HG03066 (cell line): ENCODE measurements at regions not wholly inside any gene's neighbourhood (a gene's known extent, or its start where the extent isn't known, plus 50 kb on each side); places are given as distances from the start of the nearest gene placed in this dataset.

ENCODE experiments used
- ATAC-seq: cut with Tn5 transposase; IDR thresholded peaks from one replicate; pipeline ENCODE4 v1.9.1; 2021; ENCODE audit warnings: low read depth; ENCODE audit not compliant: unreplicated experiment

DNA sequence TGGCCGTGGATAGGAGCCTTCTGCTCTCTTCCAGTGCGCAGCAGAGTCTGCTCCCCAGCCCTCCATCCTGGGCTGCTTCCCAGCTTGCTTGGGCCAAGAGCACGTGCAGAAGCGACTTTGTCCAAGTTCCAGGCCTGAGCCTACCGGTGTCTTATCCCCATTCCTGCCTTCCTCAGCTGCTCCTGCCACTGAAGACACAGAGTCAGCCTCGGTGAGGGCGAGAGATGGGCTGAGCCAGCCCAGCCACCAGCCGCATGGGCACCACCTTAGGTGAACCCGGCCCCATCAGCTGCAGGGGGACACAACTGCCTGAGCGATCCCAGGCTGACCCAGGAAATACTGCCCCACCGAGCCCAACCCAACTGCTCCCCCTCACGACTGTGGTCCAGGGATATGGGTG is 847.8 kb downstream of the TBC1D22A start:
- ATAC-seq: no peak

DNA sequence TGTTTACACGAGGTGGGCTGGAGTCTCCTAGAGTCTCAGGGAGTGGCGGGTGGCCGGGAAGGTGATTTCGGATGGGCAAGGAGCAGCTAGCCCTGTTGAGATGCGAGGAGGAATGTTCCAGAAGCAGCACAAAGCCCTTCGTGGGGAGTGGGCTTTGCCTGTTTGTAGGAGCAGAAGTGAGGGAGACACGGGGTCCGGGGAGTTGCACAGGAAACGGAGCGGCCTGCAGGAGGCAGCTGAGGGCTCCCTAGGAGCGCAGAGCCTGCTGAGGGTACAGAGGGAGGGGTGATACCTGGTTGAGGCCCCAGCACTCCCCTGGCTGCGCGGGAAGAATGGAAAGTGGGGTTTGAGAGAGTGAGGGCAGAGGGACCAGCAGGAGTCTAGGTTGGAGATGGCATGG is 847.2 kb downstream of the TBC1D22A start:
- ATAC-seq: no peak

DNA sequence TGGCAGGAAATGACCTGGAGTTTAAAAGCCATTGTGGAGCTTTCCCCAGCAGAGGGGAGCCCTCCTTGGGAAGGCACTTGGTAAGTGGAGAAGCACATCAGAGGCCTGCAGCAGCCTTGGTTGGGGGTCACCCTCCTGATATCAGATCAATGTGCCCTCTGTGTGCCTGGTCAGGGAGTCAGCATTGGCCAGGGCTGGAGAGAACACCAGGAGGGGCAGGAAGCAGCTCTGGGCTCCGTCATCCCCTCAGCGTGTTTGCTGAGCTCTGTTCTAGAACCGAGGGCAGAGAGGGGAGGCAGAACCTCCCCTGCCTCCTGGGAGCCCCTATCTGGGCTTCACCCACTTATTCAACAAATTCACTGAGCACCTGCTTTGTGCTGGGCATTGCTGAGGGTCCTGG is 846.0 kb downstream of the TBC1D22A start:
- ATAC-seq: no peak

DNA sequence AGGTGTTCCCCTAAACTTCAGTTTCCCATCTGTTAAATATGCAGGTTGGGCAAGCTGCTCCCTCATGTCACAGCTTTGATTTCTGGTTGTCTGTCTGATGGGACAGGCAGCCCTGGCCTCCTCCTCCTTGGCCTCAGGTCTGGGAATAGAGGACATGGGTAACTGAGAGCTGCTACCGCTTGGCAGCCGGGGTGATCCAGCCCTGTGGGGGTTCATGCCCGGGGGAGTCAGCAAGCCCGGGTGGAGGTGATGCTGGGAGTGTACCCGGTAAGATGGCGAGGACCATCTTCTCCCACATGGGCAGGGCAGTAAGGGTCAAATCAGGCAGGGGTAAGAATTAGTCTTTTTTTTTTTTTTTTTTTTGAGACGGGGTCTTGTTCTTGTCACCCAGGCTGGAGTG is 845.0 kb downstream of the TBC1D22A start:
- no peak for ATAC-seq

DNA sequence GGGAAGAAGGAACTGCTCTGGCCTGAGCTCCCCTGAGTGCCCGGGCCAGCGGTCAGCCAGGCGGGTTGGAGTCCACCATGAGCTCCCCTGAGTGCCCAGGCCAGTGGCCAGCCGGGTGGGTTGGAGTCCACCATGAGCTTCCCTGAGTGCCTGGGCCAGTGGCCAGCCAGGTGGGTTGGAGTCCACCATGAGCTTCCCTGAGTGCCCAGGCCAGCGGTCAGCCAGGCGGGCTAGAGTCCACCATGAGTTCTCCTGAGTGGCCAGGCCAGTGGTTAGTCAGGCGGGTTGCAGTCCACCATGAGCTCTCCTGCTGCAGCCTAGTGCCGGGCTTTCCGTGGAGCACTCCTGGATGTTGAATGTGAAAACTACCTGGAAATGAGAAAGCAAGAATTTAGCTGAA is 844.0 kb downstream of the TBC1D22A start:
- ATAC-seq: no peak

DNA sequence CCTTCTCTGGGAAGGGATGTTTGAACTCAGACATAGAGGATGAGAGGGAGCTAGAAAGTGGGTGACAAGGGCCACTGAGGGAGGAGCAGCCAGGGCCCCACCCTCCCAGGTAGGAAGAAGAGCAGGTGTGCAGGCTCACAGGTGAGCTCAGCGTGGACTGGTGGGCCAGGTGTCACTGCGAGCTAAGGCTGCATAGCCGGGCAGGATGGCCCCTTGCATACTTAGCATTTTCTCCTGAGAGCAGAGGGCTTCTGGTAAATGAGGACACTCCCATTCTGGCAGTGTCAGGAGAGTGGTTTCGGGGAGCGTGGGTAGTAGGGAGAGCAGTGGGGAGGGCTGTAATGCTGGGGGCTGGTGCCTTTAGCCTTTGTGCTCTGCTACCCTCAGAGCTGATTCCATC is 843.4 kb downstream of the TBC1D22A start:
- ATAC-seq: no peak

DNA sequence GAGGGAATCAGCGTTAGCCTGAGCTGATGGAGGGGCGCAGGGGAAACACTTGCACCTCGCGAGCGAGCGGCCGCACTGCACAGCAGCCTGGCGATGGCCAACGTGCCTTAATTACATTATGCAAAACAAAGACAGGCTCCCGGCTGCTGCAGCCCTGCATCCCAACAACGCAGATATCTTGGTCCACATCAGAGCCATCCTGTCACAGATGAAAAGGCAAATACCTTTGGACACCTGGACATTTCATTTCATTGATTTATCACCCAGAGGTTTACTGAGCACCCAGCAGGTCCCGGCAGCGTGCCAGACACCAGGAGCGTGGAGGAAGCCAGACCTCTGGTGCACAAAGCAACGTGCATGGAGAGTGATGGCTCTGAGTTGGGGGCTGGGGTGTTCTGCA is 843.0 kb downstream of the TBC1D22A start:
- no peak for ATAC-seq

DNA sequence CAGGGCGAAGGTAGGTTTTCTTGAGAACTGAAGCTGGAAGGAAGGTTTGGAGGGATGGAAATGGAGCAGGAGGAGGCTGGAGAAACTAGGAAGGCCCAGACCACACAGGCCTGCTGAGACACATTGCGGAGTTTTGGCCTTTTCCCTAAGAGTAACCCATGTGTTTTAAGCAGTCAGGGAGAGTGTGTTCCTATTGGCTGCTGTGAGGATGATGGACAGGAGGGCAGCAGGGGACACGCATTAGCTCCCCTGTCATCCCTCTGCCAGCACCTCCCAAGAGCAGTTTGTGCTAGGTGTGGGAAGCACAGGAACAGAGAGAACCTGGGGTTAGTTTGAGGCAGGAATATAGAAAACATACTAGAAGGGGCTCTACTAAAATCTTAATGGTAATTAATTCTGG is 842.1 kb downstream of the TBC1D22A start:
- ATAC-seq: no peak

DNA sequence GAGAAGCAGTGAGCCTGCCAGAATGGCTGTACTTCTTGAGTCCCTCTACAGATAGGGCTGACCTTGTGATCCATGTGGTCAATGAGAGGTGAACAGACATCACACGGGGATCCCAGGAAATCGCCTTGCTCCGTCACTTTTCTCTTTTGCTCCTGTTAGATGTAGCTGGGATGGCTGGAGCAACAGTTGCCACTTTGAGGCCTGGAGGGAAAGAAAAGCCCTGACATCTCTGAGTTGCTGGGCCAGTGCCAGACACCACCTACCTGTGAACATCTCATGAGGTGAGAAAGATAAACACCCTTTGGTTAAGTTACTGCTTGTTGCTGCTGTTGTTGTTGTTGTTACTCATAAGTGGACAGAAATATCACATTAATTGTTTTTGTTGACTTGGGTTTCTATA is 840.3 kb downstream of the TBC1D22A start:
- no peak for ATAC-seq

DNA sequence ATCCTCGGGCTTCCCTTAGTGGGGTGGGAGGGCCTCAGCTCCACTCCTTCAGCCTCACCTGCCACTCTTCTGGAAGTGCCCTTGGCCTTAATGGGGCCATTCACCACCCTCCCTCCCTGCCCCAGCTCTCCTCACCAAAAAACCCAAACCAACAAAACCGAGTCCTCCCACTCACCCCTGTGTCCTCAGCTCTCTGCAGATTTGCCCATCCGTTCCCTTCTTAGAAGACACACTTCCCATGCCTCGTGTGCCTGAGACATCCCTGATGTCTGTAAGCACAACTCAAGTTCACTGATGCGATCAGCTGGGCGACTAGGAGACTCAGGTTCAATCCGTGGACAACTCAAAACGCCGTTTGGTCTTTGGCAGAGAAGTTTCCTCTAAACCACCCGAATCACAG is 839.2 kb downstream of the TBC1D22A start:
- ATAC-seq: no peak

DNA sequence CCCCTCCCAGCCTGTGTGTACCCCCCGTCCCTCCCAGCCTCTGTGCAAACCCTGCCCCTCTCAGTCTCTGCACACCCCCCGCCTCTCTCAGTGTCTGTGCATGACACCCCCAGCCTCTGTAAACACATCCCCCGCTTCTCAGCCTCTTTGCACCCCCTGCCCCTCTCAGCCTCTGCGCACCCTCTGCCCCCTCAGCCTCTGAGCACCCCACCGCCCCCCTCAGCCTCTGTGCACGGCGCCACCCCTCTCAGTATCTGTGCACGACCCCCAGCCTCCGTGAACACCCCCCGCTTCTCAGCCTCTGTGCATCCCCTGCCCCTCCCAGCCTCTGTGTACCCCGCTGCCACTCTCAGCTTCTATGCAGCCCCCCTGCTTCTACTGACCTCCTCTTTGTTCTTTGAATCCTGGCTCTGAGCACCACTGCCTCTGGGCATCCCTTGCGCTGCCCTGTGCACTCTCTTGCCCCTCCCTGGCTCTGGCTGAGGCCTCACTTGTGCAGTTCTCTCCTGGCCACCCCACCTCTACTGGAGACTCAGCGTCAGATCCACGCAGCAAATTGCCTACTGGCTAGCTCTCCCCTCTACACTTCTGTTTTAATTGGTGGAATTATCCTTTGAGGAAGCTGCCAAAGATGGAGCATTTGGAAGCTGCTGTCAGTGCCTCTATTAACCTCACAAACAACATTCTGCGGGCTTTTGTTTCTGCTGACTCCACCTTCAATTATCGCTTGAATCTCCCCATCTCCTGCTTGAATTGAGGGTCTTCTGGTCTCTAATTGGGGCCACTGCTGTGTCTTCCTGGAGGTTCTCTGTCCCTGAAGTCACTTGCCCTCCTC is 838.6 kb downstream of the TBC1D22A start:
- no peak for ATAC-seq

DNA sequence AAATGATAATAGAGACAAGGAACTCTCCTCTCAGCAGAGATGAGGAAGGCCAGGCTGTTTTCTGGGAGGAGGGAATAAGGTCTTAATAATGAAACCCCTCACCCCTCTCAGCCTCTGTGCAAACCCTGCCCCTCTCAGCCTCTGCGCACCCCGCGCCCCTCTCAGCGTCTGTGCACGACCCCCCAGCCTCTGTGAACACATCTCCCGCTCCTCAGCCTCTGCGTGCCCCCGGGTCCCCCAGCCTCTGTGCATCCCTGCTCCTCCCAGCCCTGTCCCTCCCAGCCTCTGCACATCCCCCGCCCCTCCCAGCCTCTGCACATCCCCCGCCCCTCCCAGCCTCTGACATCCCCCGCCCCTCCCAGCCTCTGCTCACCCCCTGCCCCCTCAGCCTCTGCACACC is 837.8 kb downstream of the TBC1D22A start:
- no peak for ATAC-seq

DNA sequence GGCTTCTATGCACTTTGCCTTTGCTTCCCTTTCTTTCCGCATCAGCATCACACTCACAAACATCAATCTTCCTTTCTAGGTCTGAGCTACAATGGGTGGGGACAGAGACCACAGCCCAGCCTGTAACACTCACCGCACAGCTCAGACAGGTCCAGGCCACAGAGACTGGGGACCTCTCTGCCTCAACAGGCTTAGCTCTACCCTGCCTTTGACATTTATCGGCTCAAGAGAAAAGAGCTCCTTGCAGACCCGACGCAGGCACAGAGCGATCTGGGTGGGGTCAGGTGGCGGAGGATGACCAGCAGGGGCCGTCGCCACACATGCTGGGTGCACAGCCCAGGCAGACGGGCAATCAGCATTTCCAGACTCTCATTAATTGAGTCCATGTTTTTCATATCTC is 837.3 kb downstream of the TBC1D22A start:
- ATAC-seq: no peak

DNA sequence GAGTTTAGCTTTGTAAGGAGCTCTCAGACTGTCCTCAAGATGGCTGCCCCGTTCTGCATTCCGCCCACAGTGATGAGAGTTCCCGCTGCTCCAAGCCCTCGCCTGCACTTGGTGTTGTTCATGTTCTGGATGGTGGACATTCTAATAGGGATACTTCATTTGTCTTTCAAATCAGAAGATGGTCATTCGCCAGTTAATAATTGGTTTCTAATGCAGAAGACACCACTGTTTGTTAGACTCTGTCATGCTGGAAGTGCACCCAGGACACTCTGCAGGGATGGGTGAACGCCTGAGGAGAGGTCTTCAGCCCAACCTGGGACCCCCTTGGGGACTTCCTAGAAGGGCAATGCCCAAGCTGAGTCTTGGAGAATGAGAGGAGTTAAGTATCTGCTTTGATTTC is 836.4 kb downstream of the TBC1D22A start:
- no peak for ATAC-seq

DNA sequence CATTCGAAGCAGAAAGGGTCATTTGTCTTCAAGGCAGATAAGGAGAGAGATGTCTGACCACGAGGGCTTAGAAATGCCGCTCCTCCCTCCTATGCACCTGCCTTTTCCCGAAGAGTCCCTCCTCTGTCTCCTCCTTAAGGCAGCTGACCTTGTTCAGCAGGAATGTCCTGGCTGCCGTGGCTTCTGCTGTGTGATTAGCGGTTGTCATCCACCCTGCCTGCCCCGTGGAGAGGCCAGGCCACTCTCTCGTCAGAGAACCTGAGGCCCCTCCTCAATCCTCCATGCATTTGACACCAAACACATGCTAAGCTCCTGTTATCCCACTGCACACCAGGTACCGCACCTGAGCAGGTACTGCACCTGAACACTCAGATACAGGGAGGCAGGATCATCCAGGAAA is 834.6 kb downstream of the TBC1D22A start:
- no peak for ATAC-seq

DNA sequence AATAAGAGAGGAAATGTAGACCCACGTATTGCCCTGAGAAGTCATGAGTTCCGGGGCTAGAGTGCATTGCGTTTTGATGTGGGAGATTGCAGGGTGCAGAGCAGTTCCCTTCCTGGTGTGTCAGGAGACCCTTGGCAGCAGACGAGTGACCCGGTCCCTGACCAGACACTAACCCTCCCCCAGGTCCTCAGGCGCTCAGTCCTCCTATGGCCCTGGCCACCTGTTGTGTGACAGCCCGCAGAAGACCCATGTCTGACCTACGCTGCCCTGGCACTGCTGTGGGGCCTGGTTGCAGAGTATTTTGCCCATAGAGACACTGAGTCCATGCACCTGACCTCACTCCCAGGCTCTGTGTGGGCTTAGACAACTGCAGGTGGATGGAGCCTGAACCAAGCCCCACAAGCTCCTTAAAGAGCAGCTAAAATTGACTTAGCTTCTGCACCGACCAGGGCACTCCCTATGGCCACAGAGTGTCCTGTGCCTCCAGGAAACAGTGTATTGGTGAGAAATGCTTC is 833.8 kb downstream of the TBC1D22A start:
- no peak for ATAC-seq

DNA sequence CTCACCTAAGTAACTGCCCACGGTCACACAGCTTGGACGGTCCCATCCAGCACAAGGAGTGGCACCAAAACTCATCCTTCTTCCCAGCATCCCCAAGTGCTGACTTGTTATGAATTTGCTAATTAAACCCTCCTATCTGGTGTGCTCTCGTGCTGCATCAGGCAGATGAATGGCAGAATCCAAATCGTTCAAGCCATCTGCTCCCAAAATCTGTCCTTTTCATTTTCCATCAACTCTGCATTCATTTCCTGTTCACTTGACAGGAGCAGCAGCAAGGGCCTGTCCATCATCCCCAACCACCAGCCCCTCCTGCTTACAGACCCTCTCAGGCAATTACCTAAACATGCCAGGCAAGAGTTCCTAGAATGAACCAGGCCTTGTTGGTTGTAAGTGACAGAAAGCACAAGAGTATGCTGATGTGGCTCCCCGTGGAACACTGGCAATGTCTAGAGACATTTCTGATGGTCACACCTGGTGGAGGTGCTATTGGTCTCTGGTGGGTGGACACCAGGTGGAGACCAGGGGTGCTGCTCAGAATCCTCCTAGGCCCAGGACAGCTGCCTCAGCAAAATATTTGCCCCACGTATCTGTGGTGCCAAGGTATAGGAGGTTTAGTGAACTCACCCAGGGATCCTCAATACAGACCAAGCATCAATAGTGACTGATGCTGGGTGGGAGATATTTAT is 832.5 kb downstream of the TBC1D22A start:
- no peak for ATAC-seq

DNA sequence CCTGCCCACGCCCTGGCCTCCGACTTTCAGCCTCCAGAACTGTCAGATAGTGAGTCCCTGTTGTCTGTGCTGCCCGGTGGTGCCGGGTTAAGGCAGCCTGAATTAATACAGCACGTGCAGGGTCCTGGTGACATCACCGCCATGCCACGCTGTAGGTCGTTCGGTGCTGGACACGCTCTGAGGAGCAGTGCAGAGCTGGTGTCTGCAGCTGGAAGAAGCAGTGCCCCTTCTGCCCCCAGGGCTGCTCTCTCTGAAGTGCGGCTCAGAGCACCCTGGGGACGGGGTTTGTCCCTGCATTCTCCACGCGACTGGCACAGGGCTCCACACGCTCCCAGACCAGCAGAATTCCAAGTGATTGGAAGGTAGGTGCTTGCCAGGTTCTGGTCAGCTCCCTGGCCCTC is 831.5 kb downstream of the TBC1D22A start:
- no peak for ATAC-seq

DNA sequence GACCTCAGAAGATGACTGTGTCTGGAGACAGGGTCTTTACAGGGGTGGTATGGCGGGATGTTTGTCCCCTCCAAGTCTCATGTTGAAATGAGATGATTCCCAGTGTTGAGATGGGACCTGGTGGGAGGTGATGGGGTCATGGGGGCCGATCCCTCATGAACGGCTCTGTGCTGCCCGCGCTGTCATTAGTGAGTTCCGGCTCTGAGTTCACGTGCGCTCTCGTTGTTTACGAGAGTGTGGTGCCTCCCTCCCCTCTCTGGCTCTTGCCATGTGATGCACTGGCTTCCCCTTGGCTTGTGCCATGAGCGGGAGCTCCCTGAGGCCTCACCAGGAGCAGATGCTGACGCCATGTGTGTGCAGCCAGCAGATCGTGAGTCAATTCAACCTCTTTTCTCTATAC is 830.8 kb downstream of the TBC1D22A start:
- no peak for ATAC-seq

DNA sequence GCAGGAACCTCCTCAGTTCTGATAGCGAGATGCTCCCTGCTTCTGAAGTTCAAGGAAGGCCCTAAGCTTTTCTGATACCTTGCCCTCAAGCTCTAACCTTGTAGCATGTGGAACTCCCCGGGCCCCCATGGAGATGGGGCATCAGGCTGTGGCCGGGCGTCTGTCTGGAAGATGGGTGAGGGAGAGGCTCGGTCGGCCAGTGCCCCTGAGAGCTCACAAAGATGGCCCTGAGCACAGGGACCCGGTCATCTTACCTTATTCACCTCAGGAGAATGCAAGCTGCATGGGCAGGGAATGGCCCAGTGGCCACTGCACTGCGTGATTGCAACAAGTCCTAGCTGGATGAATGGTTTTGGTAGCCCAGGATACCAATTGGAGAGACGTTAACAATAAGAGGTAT is 830.3 kb downstream of the TBC1D22A start:
- ATAC-seq: no peak

DNA sequence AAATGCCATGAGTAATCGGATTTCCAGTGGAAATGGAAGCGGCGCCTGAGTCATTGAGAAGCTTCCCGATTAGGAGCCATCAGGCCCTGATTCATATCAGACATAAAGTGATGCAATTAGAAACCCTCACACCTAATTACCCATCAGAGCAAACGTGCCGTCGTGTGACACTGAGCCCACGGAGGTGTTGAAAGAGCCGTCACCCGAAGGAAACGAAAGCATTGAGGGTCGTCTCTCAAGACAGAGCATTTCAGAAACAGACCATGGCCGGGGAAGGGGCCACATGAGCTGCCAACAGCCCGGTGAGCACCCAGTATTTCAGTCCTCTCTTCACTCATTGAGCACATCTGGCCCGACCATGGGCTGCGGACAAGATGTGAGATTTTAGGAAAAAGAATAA is 829.3 kb downstream of the TBC1D22A start:
- no peak for ATAC-seq

DNA sequence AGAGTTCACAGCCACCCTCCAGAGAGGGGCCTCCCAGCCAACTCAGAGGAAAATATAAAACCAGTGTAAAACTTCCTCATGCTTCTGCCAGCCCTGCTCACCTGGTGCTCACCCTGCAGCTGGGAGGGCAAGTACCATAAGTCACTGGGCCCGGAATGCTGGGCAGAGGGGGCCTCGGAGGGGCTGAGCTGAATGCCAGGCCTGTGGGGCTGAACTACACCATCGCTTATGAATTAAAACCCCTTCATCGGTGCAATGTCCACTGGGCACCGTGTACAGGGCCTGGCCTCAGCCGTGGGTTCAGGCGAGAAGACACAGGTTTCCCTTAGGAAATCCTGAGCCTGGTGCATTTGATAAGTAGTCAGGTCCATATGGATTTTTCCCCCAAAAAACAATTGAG is 828.6 kb downstream of the TBC1D22A start:
- ATAC-seq: no peak
